HFFc6 (cell line): ENCODE measurements at regions not wholly inside any gene's neighbourhood (a gene's known extent, or its start where the extent isn't known, plus 50 kb on each side); places are given as distances from the start of the nearest gene placed in this dataset.

Experiments used
- DNase-seq: peaks from one replicate; pipeline ENCODE4 v3.0.0-alpha.2; 2018
- H3K27ac Mint-ChIP-seq: 2 replicates; pipeline ENCODE4 v1.8.0; 2020; ENCODE audit warnings: mild to moderate bottlenecking, mixed read lengths
- H3K27me3 Mint-ChIP-seq: 2 replicates; pipeline ENCODE4 v1.8.0; 2021; ENCODE audit warnings: mild to moderate bottlenecking, moderate library complexity, mixed read lengths; ENCODE audit not compliant: insufficient read depth
- H3K36me3 Mint-ChIP-seq: 2 replicates; pipeline ENCODE4 v1.8.0; 2021; ENCODE audit warnings: low read depth, mixed read lengths
- H3K4me1 Mint-ChIP-seq: 2 replicates; pipeline ENCODE4 v1.8.0; 2020; ENCODE audit warnings: low read depth, mixed read lengths
- H3K4me3 Mint-ChIP-seq: 2 replicates; pipeline ENCODE4 v1.8.0; 2020; ENCODE audit warnings: mild to moderate bottlenecking, moderate library complexity, mixed read lengths
- H3K9me3 Mint-ChIP-seq: 2 replicates; pipeline ENCODE4 v1.8.0; 2020; ENCODE audit warnings: mild to moderate bottlenecking, mixed read lengths
- CTCF ChIP-seq: fragments of 200-600 bp; sonication (generic); IDR thresholded peaks from 2 replicates; pipeline ENCODE4 v1.5.0; 2021; ENCODE audit warnings: antibody characterized with exemption, mild to moderate bottlenecking

- DNase-seq: no peak
- no peak for TF ChIP-seq CTCF
- Mint-ChIP-seq H3K27me3 (peaks cover 1% of the 10 kb centered on the region), H3K4me1 (peaks cover 11% of the 10 kb centered on the region), H3K27ac (no peak overlapping the region), H3K36me3 (no peaks in the 10 kb centered on the region), H3K4me3 (no peak overlapping the region), H3K9me3 (peaks cover 10% of the 10 kb centered on the region; the same call in 1 of the 2 replicates)
Observed at GRCh38 chr13:36763126-36763722, 55.8 kb upstream of the RFXAP start.

- no peak for DNase-seq
- TF ChIP-seq CTCF: no peak
- no peak overlapping the region for H3K4me3 Mint-ChIP-seq
- peaks cover 1% of the 10 kb centered on the region for H3K27me3 Mint-ChIP-seq
- H3K36me3 Mint-ChIP-seq: no peaks in the 10 kb centered on the region
- H3K27ac Mint-ChIP-seq: no peak overlapping the region
- H3K9me3 Mint-ChIP-seq: peaks cover 10% of the 10 kb centered on the region; the same call in 1 of the 2 replicates
- H3K4me1 Mint-ChIP-seq: peaks cover 11% of the 10 kb centered on the region
Observed at GRCh38 chr13:36764536-36764935, 54.5 kb upstream of the RFXAP start.

- no peak for TF ChIP-seq CTCF
- Mint-ChIP-seq H3K27ac (no peak overlapping the region), H3K36me3 (no peaks in the 10 kb centered on the region), H3K27me3 (peaks cover 1% of the 10 kb centered on the region), H3K4me3 (no peak overlapping the region), H3K9me3 (peaks cover 10% of the 10 kb centered on the region; the same call in 1 of the 2 replicates), H3K4me1 (peaks cover 11% of the 10 kb centered on the region)
- no peak for DNase-seq
Observed at GRCh38 chr13:36764957-36765356, 54.1 kb upstream of the RFXAP start.

- TF ChIP-seq CTCF: no peak
- Mint-ChIP-seq H3K36me3 (no peaks in the 10 kb centered on the region), H3K4me3 (no peak overlapping the region), H3K9me3 (peaks cover 10% of the 10 kb centered on the region; the same call in 1 of the 2 replicates), H3K27ac (no peak overlapping the region), H3K4me1 (peaks cover 11% of the 10 kb centered on the region), H3K27me3 (peaks cover 1% of the 10 kb centered on the region)
- DNase-seq: peak; percentile 15
Observed at GRCh38 chr13:36766295-36766694, 52.7 kb upstream of the RFXAP start.

- DNase-seq: no peak
- Mint-ChIP-seq H3K27ac (no peak overlapping the region), H3K4me3 (no peak overlapping the region), H3K36me3 (no peaks in the 10 kb centered on the region), H3K9me3 (peaks cover 10% of the 10 kb centered on the region; the same call in 1 of the 2 replicates), H3K27me3 (peaks cover 1% of the 10 kb centered on the region), H3K4me1 (peaks cover 11% of the 10 kb centered on the region)
- TF ChIP-seq CTCF: no peak
Observed at GRCh38 chr13:36767276-36767675, 51.7 kb upstream of the RFXAP start.
